ENCODE measurements at regions not wholly inside any gene's neighbourhood (a gene's known extent, or its start where the extent isn't known, plus 50 kb on each side); places are given as distances from the start of the nearest gene placed in this dataset.

DNA sequence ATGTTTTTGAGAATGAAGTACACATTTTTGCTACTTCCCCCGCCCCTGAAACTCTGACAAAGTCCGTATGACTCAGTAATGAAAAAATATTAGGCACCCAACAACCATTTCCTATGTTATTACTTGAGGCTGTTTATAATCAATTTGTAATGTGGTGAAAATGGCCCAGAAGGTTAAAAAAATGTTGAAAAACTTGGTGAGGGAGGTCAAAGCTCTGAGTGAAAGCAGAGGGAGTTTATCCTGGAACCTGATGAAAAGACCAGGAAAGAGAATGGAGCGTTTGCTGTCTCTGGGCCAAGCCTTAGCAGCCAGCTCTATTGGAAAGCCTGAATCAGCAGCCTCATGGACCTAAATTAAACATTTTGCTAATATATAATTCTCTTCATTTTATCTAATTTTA lies 367.7 kb upstream of the NEGR1 start:
- H3K4me3 ChIP-seq (ENCODE audit: low read depth, low read length): no peak overlapping the region
- TF ChIP-seq, protein P1, sequence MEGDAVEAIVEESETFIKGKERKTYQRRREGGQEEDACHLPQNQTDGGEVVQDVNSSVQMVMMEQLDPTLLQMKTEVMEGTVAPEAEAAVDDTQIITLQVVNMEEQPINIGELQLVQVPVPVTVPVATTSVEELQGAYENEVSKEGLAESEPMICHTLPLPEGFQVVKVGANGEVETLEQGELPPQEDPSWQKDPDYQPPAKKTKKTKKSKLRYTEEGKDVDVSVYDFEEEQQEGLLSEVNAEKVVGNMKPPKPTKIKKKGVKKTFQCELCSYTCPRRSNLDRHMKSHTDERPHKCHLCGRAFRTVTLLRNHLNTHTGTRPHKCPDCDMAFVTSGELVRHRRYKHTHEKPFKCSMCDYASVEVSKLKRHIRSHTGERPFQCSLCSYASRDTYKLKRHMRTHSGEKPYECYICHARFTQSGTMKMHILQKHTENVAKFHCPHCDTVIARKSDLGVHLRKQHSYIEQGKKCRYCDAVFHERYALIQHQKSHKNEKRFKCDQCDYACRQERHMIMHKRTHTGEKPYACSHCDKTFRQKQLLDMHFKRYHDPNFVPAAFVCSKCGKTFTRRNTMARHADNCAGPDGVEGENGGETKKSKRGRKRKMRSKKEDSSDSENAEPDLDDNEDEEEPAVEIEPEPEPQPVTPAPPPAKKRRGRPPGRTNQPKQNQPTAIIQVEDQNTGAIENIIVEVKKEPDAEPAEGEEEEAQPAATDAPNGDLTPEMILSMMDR (IDR thresholded peaks at IDR 0.05; ENCODE audit: insufficient read depth, low read depth, low read length): no peak
- peak; percentile 1 for DNase-seq (ENCODE audit: low read depth)
- POLR2A ChIA-PET: no interaction called here
- no peaks in the 10 kb centered on the region for H3K27me3 ChIP-seq (ENCODE audit: control insufficient read depth, insufficient read depth, low read length)
- H3K36me3 ChIP-seq (ENCODE audit: control insufficient read depth, insufficient read depth, low read length): no peaks in the 10 kb centered on the region
- CTCF ChIA-PET: no interaction called here

DNA sequence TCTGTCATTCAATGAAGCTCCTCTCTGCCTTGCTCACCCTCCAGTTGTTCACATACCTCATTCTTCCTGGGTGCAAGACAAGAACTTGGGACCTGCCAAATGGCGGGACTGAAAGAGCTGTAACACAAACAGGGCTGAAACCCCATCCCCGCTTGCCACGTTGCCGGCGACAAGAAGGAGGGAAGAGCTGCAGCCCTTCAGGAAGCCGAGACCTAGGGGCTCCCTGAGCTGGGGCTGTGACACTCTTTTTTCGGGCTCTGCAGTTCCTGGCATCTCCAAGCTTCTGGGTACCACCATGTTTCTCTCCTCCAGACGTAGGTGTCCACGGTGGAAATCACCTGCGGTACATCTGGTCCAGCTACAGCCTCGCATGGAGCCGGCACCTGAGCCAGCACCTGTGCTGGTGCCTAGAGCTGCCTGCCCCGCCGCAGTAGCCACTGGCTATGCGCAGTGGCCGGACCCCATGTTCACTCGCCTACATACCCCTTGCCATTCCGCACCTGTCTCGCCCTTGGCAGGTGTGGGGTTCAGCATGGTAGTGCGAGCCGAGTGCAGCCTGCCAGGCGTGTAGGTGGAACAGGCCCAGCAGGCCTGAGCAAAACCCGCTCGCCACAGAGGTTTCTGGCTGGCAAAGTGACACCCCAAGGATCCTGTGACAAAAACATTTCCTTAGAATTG lies 367.0 kb upstream of the NEGR1 start:
- TF ChIP-seq, protein P1 (IDR thresholded peaks at IDR 0.05; ENCODE audit: insufficient read depth, low read depth, low read length): no peak
- no peaks in the 10 kb centered on the region for H3K36me3 ChIP-seq (ENCODE audit: control insufficient read depth, insufficient read depth, low read length)
- ChIA-PET CTCF (interaction anchor here (0.8 to 1.1 kb wide), 2 partner anchors 10 to 12 kb away, joined by 3 read pairs; no protein-coding TSS in a partner anchor), POLR2A (no interaction called here)
- no peak overlapping the region for H3K4me3 ChIP-seq (ENCODE audit: low read depth, low read length)
- no peak for DNase-seq (ENCODE audit: low read depth)
- no peaks in the 10 kb centered on the region for H3K27me3 ChIP-seq (ENCODE audit: control insufficient read depth, insufficient read depth, low read length)

DNA sequence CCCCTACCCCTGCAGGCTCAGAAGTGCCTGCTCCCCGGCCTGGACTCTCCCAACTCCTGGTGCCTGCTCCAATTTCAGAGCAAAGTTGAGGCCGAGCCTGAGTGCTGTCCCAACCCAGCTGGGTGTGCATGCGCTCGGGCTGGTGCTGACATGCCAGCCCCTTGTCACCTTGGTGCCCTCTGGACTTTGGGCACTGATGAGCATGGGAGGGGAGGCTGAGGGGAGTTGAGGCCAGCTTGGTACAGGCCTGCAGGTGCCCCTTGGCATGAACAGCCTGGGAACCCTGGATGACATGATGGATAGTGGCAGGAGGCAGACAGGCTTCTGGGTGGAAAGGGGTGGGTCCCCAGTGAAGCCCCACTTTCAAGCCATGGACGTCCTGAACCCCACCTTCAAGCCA lies 366.1 kb upstream of the NEGR1 start:
- TF ChIP-seq, protein P1 (IDR thresholded peaks at IDR 0.05; ENCODE audit: insufficient read depth, low read depth, low read length): no peak
- H3K36me3 ChIP-seq (ENCODE audit: control insufficient read depth, insufficient read depth, low read length): no peaks in the 10 kb centered on the region
- no peak overlapping the region for H3K4me3 ChIP-seq (ENCODE audit: low read depth, low read length)
- ChIA-PET POLR2A (no interaction called here), CTCF (interaction anchor here (0.8 to 1.1 kb wide), 2 partner anchors 9 to 12 kb away, joined by 3 read pairs; no protein-coding TSS in a partner anchor)
- DNase-seq (ENCODE audit: low read depth): no peak
- H3K27me3 ChIP-seq (ENCODE audit: control insufficient read depth, insufficient read depth, low read length): no peaks in the 10 kb centered on the region

DNA sequence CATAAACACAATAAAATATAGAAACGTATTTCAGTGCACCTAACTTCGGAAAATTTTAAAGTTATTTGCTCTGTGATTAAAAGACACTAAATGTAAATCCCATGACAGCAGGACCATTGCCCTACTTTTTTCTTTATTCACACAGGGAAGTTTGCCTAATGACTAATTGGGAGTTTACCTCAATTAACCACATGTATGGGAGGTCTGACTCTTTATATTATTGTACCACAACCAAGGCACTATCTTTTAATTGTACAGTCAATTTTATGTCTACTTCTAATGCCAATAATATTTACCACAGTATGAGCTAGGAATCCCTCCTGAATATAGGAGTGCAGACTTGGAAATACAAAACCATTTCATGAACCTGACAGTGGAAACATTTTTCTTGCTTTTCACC lies 360.8 kb upstream of the NEGR1 start:
- H3K27me3 ChIP-seq (ENCODE audit: control insufficient read depth, insufficient read depth, low read length): no peaks in the 10 kb centered on the region
- no peak for DNase-seq (ENCODE audit: low read depth)
- ChIA-PET POLR2A (no interaction called here), CTCF (interaction anchor here (0.7 kb wide), 1 partner anchor 14 kb away, joined by 3 read pairs; no protein-coding TSS in a partner anchor)
- H3K4me3 ChIP-seq (ENCODE audit: low read depth, low read length): no peak overlapping the region
- TF ChIP-seq, protein P1 (IDR thresholded peaks at IDR 0.05; ENCODE audit: insufficient read depth, low read depth, low read length): no peak
- H3K36me3 ChIP-seq (ENCODE audit: control insufficient read depth, insufficient read depth, low read length): no peaks in the 10 kb centered on the region

DNA sequence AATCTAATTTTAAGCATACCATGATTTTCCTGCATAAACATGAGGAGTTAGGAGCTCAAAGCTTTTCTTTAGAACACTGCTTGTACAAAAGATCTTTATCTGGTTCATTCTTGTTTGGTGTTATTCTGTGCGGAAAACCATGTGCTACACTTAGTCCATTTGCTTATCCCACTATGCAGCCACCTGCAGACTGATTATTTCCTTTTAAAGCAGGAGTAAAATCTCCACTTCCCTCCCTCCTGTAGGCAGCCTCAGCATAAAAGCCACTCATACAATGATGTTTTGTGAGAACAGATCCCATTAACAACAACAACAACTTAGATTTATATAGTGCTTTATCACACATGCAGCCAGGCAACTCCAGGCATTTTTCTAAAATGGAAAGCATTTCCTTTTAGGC lies 355.3 kb upstream of the NEGR1 start:
- Histone ChIP-seq H3K27me3 (ENCODE audit: control insufficient read depth, insufficient read depth, low read length) (no peaks in the 10 kb centered on the region; the same call in 1 of the 2 replicates), H3K36me3 (ENCODE audit: control insufficient read depth, insufficient read depth, low read length) (no peaks in the 10 kb centered on the region), H3K4me3 (ENCODE audit: low read depth, low read length) (no peak overlapping the region)
- POLR2A ChIA-PET: no interaction called here
- CTCF ChIA-PET: interaction anchor here (0.9 to 1.1 kb wide), 2 partner anchors 11 to 14 kb away, joined by 3 to 4 read pairs; no protein-coding TSS in a partner anchor
- TF ChIP-seq, protein P1 (IDR thresholded peaks at IDR 0.05; ENCODE audit: insufficient read depth, low read depth, low read length): no peak
- DNase-seq (ENCODE audit: low read depth): no peak

Measured in BJ (cell line).